HG02943 (cell line): ENCODE measurements at regions not wholly inside any gene's neighbourhood (a gene's known extent, or its start where the extent isn't known, plus 50 kb on each side); places are given as distances from the start of the nearest gene placed in this dataset.

ENCODE experiments used
- ATAC-seq: cut with Tn5 transposase; IDR thresholded peaks from one replicate; pipeline ENCODE4 v1.9.1; 2021; ENCODE audit warnings: mild to moderate bottlenecking, low read depth, moderate library complexity; ENCODE audit not compliant: unreplicated experiment

DNA sequence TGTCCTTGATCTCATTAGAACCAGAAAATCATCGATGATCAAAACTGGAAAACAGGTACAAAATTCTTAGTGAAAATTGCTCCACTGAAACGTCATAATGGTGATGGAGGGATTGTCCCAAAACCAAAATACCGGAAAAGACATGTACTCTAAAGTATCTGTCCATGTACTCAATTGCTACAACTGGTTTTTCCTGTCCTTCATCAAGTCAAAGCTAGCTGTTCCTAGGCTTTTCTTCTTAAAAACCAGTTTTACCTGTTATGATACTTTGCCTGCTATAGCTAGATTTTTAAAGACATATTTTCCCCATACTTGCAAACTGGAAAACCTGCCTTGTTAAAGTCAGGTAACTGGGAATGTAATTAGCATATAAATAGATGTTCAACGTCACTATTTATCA lies 50.5 kb upstream of the LRRC1 start:
- no peak for ATAC-seq

DNA sequence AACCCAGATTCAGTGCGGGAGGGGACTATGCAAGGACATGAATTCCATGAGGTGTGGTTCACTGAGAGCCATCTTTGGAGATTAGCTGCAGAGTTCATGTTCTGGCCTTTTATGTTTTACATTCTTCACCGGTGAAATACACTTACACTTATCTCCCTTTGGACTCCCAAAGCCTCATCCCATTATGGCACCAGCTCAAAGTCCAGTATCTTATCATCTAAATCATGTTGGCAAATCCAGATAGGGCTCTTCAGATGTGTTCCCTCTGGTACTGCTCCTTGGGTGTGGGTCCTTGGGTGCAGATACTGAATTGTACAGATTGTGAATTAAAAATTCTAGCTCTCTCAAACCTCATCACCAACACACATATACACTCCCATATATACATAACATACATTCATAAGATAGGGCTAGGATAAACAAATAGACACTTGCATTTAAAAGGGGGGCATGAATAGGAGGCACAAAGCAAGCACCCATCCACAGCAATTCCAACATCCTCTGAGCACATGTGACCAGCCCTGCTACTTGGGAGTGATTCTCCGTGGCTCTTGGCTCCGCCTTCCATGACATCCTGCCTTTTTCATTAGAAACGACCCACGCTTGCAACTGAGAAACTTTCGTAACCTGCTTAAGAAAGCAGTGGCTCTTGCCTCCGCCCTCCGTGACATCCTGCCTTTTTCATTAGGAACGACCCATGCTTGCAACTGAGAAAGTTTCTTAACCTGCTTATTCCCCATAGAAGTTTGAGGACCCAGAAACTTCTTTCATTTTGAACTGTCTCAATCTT lies 53.6 kb upstream of the LRRC1 start:
- ATAC-seq: no peak

DNA sequence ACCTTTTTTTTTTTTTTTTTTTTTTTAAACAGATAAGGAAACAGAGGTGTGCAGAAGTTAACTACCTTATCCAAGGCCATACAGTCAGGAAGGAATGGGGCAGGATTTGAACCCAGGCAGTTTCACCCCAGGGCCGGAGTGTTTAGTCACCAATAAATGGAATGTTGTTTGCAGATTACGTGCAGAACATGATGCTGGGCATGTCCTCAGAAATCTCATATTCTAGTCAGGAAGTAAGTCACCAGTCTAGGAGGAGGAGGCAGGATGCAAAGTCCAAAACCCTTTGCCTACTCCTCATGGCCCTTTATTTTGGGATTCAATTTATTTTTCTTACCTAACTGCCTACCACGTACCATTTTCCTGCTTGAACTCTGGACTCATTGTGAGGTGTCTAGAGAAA lies 57.1 kb upstream of the LRRC1 start:
- no peak for ATAC-seq

GRCh38 chr6:53735896-53736295 lies 58.9 kb upstream of the LRRC1 start:
- no peak for ATAC-seq

DNA sequence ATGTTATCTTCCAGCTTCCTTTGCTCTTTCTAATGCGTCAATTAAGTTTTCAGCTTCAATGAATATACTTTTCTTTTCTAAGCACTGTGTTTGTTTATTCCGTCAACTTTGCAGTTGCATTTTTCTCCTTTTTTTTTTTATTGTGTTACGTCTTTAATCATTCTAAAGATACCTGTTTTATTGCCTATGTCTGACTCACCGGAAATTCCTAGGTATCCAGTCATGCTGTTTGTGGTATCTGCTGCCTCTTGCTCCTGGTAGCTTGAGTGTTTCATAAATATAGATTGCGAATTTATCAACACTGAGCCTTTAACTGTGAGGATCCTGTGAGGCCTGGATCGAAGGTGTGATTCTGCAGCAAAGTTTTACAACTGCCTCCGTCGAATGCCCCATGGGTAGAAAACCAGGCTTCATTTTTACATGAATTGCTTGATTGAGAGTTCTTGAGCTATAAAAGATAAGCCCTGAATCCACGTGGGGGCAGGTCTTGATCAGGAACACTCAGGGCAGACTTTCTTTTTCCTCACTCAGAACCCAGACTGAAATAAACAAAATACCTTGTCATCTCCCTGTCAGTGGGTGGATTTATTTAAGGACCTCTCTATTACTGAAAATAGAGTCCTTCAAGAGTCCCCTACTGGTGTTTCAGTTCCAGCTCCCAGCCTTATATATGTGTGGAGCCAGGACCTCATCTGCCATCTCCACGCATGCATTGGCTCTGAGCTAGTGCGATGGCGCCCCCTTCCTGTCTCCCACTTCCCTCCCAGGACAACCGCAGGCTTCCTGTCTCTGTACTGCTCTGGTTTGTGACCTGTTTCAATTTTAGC lies 60.1 kb upstream of the LRRC1 start:
- no peak for ATAC-seq

DNA sequence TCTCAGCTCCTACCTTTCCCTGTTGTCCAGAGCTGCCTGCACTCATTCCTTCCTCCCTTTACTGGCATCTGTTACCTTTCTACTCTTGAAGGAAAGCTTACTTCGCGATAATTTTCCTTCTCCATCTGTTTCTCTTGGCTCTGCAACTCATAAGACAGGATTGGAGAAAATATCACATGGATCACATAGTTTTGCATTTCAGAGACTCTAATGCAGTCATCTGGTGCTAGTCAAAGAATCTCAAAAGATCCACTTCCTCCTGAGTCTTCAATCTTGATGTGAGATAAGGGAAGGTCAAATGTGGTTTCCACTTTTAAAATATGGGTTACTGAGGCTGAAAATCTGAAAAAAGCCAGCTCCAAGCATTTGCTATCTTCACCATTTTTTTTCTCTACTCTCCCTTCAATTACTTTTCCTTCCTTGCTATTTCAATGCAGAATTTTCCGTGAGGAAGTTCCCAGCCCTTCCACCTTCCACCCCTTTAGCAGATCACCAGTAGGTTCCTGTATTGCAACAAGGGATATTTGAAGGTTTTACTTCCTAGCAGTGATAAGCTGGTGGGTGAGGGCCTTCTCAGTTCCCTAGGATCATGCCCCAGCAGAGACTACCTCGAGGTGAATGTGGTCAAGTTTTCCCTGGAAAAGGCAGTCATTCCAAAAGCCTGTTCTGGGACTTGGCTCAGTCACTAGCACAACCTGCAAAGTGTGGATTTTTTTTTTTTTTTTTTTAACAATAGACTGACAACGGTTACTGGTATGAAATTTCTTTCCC lies 62.8 kb upstream of the LRRC1 start:
- ATAC-seq: no peak

DNA sequence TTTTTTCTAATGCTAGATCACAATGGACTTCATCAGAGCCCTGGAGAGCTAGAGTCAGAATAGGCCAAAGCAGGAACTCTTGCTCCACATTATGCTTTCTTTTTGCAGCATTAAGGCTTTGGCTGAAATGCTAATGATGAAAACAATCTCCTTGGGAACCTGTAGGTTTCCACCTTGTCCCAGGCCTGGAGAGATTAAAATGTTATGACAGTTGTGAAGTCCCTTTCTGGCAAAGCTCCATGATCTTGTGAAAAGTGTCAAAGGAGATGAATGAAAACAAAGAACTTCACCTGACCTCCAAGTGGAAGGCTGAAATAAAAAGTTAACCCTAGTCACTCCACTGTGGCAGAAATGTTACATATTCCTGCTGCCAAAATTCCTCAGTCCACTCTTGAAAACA lies 64.0 kb upstream of the LRRC1 start:
- no peak for ATAC-seq

DNA sequence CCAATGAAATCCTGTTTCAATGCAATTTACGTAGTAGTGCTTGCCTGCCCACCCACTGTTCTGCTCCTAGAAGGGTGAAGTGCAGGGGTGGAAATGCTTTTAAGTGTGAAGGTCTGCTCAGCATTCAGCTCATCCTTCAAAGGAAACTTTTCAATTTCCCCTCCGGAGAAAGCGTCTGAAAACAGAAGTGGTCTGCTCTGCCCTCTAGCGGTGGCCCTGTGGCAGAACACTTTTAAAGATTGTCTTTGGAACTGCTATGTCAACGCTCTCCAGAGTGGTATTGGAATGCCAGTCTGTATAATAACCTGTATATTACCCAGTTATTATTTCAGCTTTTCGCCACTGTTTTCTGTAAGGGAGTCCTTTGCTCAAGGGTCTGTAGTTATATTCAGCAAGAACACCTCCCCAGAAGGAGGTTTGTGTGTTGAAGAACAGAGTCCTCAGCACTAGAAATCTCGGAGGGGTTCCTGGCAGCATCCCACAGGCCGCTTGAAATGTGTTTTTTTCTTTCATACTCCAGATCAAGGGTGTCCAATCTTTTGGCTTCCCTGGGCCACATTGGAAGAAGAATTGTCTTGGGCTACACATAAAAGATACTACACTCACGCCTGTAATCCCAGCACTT lies 63.1 kb upstream of the KLHL31 start:
- no peak for ATAC-seq

DNA sequence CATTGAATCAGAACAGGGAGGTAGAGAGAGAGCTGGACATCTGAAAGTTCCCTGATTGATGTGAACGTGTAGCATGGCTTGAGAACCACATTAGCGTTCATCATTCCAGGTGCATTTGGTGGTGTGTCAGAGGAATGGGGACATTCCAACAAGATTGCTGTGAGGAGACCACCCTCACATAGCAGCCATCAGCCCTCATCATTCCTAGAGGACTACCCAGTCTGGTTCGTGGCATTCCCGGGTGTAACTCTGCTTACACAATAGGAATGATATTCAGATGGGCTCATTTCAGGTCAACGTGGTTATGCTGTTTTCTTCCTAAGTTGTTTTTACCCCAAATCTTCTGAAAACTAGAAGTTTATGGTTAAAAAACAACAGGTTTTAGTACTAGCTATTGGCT lies 62.2 kb upstream of the KLHL31 start:
- ATAC-seq: no peak

DNA sequence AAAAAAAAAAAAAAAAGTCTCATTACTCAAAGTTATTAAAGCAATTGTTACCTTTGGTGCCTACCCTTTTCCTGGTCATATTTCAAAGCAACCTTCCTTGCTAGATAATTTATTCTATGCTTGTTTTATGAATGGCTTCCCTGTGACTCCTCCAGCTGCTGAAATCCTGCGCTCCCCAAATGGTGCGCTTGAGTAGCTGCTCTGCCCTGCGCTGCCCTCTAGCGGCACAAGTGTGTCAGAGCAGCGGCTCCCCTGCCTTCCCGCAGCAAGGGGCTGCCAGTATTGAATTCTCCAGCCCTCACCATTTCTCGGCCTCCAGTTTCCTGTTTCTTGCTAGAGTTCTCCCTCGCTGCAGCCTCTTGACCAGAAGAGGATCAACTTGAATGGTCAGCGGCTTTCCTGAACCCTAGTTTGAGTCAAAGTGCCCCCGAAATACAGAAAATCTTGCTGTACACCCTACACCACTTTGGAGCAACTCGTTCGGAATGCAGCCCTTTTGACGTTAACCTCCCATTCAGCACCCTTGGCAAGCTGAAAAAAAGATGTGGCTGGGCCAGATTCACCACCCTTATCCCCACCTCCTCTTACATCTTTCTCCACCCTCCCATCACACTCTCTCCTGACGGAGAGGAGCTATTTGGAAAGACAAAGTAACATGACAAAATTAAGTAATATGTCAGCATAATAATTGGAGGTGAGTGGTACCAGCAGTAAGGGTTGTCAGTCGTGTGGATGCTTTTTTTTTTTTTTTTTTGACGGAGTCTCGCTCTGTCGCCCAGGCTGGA lies 60.4 kb upstream of the KLHL31 start:
- ATAC-seq: peak; percentile 82

- ATAC-seq: no peak
These were observed 58.9 kb upstream of the KLHL31 start for GRCh38 chr6:53724501-53724900.

- no peak for ATAC-seq
These were observed 57.8 kb upstream of the KLHL31 start for GRCh38 chr6:53723331-53723730.

DNA sequence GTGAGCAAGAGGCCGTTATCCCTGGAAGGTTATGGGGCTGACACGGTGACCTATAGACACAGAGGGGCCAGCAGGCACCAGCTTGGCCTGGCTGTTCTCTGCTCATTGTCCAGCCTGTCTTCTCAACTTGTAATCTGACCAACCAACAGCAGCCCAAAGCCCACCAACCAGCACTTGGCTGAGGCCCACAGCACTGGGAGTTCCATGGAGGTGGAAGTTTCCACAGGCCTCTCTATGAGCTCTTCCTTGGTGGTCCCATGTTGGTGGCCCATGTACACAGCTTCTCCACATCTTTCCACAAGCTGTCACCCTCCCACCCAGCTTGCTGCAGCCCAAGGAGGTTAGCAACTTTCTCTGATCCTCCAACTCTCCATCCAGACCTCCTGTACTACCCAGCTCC lies 56.2 kb upstream of the KLHL31 start:
- no peak for ATAC-seq

GRCh38 chr6:53718597-53719460 lies 53.3 kb upstream of the KLHL31 start:
- peak; percentile 99 for ATAC-seq

DNA sequence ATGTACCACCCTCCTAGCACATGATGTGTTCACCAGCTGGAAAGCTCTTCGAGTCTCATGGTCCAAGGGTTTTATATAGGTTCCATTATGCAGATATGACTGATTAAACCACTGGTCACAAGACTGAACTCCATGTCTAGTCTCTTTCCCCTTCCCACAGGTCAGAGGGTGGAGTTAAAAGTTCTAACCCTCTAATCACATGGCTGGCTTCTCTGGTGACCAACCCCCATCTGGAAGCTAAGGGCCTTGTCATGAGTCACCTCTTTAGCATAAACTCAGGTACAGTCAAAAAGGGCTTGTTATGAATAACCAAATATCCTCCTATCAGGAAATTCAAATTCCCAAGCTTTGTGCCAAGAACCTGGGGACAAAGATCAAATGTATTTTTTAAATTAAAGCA lies 52.0 kb upstream of the KLHL31 start:
- no peak for ATAC-seq

DNA sequence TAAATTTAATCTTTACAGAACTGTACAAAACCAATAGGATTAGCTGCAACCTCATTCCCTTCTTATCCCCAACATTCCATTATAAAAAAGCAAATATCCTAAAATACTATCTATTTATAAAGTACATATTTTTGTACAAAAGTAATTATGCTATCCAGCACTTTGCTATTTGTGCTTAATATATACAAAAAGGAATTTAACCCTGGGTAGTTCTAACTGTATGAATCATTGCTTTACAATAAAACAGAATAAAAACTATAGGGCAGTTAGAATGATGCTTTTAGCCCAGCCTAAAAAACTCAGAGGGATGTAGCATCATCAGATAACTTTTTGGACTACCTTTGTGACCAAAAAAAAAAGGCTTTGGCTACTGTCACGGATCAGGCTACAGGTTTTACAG lies 49.9 kb upstream of the KLHL31 start:
- no peak for ATAC-seq
